T-helper 1 cell treated with Interleukin-12 subunit alpha and Interleukin-12 subunit beta and Interleukin-4 antibody, amounts not matched to agents 30 ng/mL and 1 ng/mL, for 36 hours (primary cell): ENCODE measurements at regions not wholly inside any gene's neighbourhood (a gene's known extent, or its start where the extent isn't known, plus 50 kb on each side); places are given as distances from the start of the nearest gene placed in this dataset.
"Not testable (repeated sequence)": the region's sequence is repeated elsewhere in the genome, so short reads cannot be mapped to it uniquely, and the experiment has no call there.

ENCODE experiments used
- intact Hi-C: fragments of 100-400 bp; cut with micrococcal nuclease; formaldehyde crosslinking; loops from one replicate; pipeline ENCODE4 v1.15.1; 2024

DNA sequence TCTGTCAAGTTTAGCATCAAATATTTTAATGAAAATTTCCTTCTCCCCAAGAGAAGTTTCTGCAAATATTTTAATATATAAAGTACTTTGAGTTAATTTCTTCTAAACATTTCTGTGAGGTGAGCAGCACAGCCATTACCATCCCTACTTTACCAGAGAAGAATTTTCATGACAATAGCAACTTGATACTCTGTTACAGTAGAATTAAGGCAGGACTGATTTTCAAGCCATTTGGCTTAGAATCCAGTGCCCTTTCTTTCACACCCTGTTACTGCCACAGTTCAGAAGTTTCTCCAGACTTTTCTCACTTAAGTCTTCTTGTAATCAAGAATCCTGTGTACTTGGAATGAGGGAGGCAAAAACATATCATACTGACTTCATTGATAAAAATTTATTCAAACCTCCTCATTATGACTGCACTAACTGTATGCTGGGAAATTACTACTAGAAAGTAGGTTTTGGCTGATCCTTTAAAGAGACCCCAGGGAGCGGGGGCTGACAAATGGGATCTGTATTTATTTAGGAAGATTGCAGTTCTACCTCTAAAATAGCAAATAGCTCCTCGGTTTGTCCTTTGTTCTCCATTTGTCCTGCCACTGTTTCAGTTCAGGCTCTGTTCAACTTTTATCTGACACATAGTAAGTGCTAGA, 557.0 kb upstream of the SGO1 start:
- intact Hi-C loops = no loop called here

- intact Hi-C loops = no loop called here
Observed at GRCh38 chr3:20741381-20741780, 555.4 kb upstream of the SGO1 start.

DNA sequence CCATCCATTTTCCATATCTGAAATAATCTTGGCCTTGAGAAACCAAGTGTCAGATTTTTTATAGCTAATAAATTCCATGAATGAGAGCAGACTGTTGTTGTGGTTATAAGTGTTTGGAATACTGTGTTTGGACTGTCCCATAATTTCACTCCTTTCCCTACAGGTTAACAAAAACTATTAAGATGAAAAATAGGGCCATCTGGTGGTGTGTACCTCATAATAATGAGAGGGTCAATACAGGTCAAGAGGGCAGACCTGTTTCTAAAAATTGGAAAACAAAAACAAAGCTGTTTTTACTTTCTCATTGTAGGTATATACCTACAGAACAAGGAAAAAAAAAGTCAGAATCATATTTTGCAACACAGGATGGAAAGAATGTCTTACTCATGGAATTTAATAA, 553.8 kb upstream of the SGO1 start:
- intact Hi-C loops = no loop called here

DNA sequence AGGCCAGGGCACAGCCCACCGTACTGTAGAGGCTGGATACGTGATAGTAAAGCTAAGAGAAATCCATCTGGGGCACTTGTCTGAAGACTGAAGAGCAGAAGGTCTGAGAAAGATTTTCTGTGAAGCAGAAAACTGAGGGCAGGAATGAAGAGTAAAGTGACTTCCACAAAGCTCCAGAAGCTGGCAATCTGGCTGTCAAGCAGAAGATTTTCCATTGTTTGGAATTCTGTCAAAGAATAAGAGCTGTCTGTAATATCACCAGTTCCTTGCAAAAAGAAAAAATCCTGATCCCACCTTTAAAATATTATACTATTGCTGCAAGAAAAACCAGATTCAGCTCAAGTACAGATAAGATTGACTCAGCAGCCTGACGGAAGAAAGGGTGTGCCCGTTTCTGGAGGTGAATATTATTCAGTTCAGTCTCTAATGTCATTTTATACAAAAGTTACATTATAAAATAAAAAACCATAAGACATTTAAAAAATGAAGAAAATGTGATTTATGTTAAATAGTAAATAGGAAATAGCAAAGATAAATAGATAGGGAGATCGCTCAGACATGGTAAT, 550.4 kb upstream of the SGO1 start:
- intact Hi-C loops = no loop called here

GRCh38 chr3:20729185-20729584, 543.2 kb upstream of the SGO1 start:
- intact Hi-C loops = no loop called here

GRCh38 chr3:20726786-20727185, 540.8 kb upstream of the SGO1 start:
- intact Hi-C loops = no loop called here

DNA sequence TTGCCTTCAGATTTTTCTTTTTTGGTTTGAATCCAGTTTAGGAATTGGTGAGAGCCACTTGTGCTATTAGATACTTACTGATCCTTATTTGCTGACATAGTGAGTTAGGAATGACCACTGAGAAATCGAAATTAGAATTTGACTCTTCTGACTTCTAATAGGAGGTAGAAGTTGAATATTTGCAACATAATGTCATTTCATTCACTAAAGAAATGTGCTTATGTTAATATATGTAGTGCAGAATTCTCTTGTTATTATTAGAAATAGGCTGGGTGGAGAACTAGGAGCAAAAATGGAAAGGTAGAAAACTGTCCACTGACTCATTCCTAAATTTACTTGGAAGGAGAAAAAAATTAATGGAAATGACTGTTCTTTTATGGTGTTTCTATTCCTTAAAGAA, 538.2 kb upstream of the SGO1 start:
- intact Hi-C loops = no loop called here

DNA sequence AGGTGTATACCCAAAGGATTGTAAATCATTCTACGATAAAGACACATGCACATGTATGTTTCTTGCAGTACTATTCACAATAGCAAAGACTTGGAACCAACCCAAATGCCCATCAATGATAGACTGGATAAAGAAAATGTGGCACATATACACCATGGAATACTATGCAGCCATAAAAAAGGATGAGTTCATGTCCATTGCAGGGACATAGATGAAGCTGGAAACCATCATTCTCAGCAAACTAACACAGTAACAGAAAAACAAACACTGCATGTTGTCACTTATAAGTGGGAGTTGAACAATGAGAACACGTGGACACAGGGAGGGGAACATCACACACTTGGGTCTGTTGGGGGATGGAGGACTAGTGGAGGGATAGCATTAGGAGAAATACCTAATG, 530.4 kb upstream of the SGO1 start:
- intact Hi-C loops = not testable (repeated sequence)

DNA sequence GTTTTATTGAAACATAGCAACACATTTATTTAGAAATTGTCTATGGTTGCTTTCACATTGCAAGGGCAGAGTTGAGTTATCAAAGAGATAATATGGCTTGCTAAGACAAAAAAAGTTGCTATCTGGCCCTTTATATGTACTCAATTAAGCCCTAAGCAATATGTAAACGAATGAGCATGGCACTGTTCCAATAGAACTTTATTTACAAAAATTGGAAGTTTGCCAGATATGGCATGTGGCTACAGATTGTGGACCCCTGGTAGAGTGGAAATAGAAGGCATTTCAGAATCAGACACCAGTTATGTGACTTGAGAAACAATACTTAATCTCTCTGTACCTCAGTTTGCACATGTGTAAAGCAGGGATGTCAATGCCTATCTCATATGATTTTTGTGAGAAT, 515.6 kb upstream of the SGO1 start:
- intact Hi-C loops = no loop called here

GRCh38 chr3:20700714-20701113, 514.7 kb upstream of the SGO1 start:
- intact Hi-C loops = no loop called here

- intact Hi-C loops = no loop called here
Observed at GRCh38 chr3:20698896-20699295, 512.9 kb upstream of the SGO1 start.

- intact Hi-C loops = no loop called here
Observed at GRCh38 chr3:20696388-20697150, 510.6 kb upstream of the SGO1 start.

DNA sequence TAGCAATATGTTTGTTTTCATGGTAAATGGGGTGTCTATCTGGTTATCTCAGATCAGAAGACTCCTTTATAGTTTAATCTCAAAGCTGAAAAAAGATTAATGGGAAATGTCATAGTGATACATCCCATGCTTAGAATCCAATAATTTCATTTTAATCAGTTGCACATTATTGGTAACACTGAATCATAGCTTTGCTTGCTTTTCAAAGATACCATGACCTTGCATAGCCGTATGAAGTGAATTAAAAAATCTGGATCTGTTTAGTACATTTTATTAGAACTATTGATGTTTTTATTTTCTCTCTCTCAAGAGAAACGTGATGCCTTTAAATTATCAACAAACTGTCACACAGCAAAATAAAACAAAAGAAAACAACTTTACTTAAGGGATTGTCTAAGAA, 506.7 kb upstream of the SGO1 start:
- intact Hi-C loops = no loop called here

DNA sequence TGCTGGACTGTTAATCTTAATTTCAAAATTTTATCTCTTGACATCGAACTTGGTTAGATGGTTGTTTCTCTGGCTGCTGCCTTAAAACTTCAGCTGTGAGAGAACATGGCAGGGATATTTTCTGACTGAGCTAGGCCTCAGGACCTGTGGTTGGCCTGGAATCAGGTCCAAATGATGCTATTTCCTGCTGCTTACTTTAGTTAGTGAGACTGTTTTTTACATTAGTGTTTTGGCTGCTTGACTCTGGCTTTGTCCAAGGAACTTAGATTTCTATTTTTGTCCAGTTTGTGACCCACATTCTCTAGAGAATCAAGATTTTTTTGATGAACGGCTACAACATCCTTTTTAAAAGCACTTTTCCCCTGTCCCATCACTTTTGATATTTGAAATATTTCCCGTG, 497.9 kb upstream of the SGO1 start:
- intact Hi-C loops = no loop called here

GRCh38 chr3:20682573-20682972, 496.6 kb upstream of the SGO1 start:
- intact Hi-C loops = no loop called here

- intact Hi-C loops = no loop called here
Observed at GRCh38 chr3:20680990-20681628, 495.1 kb upstream of the SGO1 start.

GRCh38 chr3:20673866-20674265, 487.9 kb upstream of the SGO1 start:
- intact Hi-C loops = no loop called here

DNA sequence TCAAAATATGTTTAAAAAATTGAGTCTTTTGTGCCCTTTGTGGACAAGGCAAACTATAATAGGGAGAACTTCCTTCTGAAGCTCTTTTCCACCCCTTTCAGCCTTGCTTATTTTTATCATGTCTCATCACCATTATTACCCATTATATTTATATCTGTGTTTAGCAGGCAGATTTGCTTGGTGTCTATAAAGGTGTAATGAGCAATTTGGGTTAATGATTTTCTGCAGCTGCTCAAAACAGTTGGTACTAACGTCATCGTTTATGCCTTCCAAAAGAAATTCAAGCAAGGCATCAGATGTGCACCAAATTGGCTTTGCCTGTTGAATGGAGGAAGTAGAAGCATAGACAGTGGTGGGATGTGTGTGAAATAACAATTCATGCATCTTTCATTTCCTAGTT, 483.7 kb upstream of the SGO1 start:
- intact Hi-C loops = no loop called here

GRCh38 chr3:20669184-20669583, 483.2 kb upstream of the SGO1 start:
- intact Hi-C loops = no loop called here

DNA sequence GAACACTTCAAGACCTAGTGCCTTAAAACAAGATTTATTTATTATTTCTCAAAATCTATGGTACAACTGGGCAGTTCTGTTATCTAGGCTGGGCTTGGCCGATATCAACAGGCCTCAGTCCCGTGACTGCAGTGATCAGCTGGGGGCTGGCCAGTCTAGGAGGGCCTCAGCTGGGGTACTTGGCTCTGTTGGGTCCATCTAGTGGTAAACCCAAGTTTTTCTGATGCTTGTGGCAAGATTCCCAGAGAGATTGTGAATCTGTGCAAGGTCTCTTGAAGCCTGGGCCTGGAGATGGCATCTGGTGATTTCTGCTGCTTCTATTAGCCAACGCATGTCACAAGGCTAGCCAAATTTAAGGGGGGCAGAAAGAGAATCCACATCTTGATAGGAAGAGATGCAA, 482.4 kb upstream of the SGO1 start:
- intact Hi-C loops = no loop called here

DNA sequence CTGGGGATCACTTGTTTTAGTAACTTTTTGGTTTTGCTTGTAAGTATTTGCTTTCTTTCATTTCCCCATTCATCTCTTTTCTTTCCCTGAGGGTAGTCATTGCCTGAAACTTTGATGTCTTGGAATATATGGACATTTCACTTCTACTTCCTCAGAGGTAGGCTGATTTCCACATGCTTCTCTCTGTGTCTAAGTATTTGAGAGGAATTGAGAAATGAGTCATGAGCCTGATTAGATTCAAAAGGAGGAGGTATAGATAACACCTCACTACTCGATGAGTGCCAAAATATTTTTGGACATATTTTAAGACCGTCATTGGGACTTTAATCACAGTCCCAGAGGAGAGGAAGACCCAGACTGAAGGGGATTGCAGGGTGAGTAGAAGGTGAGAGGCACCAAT, 480.1 kb upstream of the SGO1 start:
- intact Hi-C loops = no loop called here

GRCh38 chr3:20658491-20658890, 472.5 kb upstream of the SGO1 start:
- intact Hi-C loops = no loop called here
